ENCODE measurements at regions not wholly inside any gene's neighbourhood (a gene's known extent, or its start where the extent isn't known, plus 50 kb on each side); places are given as distances from the start of the nearest gene placed in this dataset.
"Not testable (repeated sequence)": the region's sequence is repeated elsewhere in the genome, so short reads cannot be mapped to it uniquely, and the experiment has no call there.

- no peak for DNase-seq
- no peaks in the 10 kb centered on the region for H3K36me3 ChIP-seq
- no peaks in the 10 kb centered on the region; the same call in 1 of the 2 replicates for H3K27me3 ChIP-seq
- no peak for TF ChIP-seq CTCF (IDR thresholded peaks at IDR 0.05; ENCODE audit: low read depth, low read length)
- H3K4me1 ChIP-seq = no peaks in the 10 kb centered on the region
- H3K4me3 ChIP-seq (ENCODE audit: low read depth, low read length) = no peak overlapping the region
- no peaks in the 10 kb centered on the region for H3K9me3 ChIP-seq
Observed at GRCh38 chr20:43384101-43384940, 73.4 kb upstream of the SRSF6 start.

- Histone ChIP-seq H3K4me1 (no peaks in the 10 kb centered on the region), H3K9me3 (no peaks in the 10 kb centered on the region), H3K4me3 (ENCODE audit: low read depth, low read length) (no peak overlapping the region), H3K27me3 (no peaks in the 10 kb centered on the region; the same call in 1 of the 2 replicates), H3K36me3 (no peaks in the 10 kb centered on the region)
- DNase-seq = no peak
- TF ChIP-seq CTCF (IDR thresholded peaks at IDR 0.05; ENCODE audit: low read depth, low read length) = no peak
Observed at GRCh38 chr20:43383026-43383795, 74.5 kb upstream of the SRSF6 start.

DNA sequence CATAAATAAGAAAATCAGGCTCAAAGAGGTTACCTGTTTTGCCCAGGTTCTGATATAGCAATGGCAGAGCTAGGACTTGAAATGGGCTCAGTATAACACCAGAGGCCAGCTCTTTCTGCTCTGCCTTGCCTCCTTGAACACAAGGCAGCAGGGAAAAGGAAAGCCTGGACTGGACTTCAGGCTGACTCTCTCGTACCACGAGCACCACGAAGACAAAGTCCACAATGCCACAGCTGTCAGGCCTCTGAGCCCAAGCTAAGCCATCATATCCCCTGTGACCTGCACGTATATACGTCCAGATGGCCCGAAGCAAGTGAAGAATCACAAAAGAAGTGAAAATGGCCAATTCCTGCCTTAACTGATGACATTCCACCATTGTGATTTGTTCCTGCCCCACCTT is 75.6 kb upstream of the SRSF6 start:
- not testable (repeated sequence) for H3K4me3 ChIP-seq (ENCODE audit: low read depth, low read length); DNase-seq; H3K9me3 ChIP-seq; H3K27me3 ChIP-seq; H3K4me1 ChIP-seq; H3K36me3 ChIP-seq

- not testable (repeated sequence) for H3K27me3 ChIP-seq; H3K4me1 ChIP-seq; DNase-seq; H3K9me3 ChIP-seq; H3K36me3 ChIP-seq; H3K4me3 ChIP-seq (ENCODE audit: low read depth, low read length)
Observed at GRCh38 chr20:43381533-43381932, 76.2 kb upstream of the SRSF6 start.

GRCh38 chr20:43379239-43379917 is 78.3 kb upstream of the SRSF6 start:
- no peak for TF ChIP-seq CTCF (IDR thresholded peaks at IDR 0.05; ENCODE audit: low read depth, low read length)

DNA sequence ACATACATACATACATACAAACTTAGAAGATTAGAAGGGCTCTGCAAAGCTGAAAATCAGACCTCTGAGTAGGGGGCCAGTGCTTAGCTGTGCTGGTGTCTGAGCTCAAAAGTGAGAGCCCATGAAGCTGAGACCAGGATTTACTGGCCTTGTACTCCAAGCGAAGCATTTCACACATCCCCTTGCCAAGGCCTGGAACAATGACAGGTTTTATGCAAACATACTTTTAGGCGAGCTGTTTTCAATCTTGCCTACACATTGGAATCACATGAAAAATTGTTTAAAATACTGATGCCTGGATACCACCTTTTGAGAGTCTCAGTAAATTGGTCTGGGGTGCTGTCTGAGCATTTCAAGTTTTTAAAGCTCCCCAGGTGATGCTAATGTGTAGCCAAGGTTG is 80.9 kb upstream of the SRSF6 start:
- Histone ChIP-seq H3K4me3 (ENCODE audit: low read depth, low read length) (no peak overlapping the region), H3K27me3 (peaks cover 8% of the 10 kb centered on the region), H3K36me3 (no peaks in the 10 kb centered on the region)

More at GRCh38 chr20:43379239-43379917, 78.3 kb upstream of the SRSF6 start:
- Histone ChIP-seq H3K4me1 (no peaks in the 10 kb centered on the region), H3K27me3 (peaks cover 7% of the 10 kb centered on the region), H3K9me3 (no peaks in the 10 kb centered on the region), H3K4me3 (ENCODE audit: low read depth, low read length) (no peak overlapping the region), H3K36me3 (no peaks in the 10 kb centered on the region)
- DNase-seq = no peak

More for the DNA sequence above, 80.9 kb upstream of the SRSF6 start:
- DNase-seq = no peak
- Histone ChIP-seq H3K4me1 (no peaks in the 10 kb centered on the region), H3K9me3 (no peaks in the 10 kb centered on the region)
- no peak for TF ChIP-seq CTCF (IDR thresholded peaks at IDR 0.05; ENCODE audit: low read depth, low read length)

Measured in BE2C (cell line).